IMR-90 (cell line): ENCODE measurements at regions not wholly inside any gene's neighbourhood (a gene's known extent, or its start where the extent isn't known, plus 50 kb on each side); places are given as distances from the start of the nearest gene placed in this dataset.

Experiments used
- ATAC-seq: fragments of 200-7000 bp; cut with Tn5 transposase; 2 replicates; pipeline ENCODE4 v1.9.1; 2020; ENCODE audit warnings: low read depth, mild to moderate bottlenecking, moderate library complexity
- BruUV-seq: library from RNA; stranded (reverse); fragments of 400-500 nt; replicated peaks from 2 replicates; lab custom pipeline; 2021; lab: Mats Ljungman, UMichigan
- CTCF ChIA-PET: fragments of 300-600 bp; formaldehyde crosslinking; extraction: SDS; loops from one replicate; lab custom pipeline; 2021; ENCODE audit warnings: antibody characterized with exemption; lab: Yijun Ruan, JAX
- POLR2A ChIA-PET: fragments of 300-600 bp; sonication (Branson Sonifier 250); formaldehyde crosslinking; loops from one replicate; lab custom pipeline; 2022; ENCODE audit warnings: antibody characterized with exemption; ENCODE audit not compliant: unreplicated experiment; lab: Charles Lee
- DNase-seq: peaks from one replicate; pipeline ENCODE4 v3.0.0; 2013
- H2AFZ ChIP-seq: replicated peaks from 2 replicates; pipeline ENCODE3; 2013; ENCODE audit warnings: low read length, mild to moderate bottlenecking; ENCODE audit not compliant: poor library complexity
- H2AK5ac ChIP-seq: 2 replicates; pipeline ENCODE4 v1.6.1; 2013; ENCODE audit warnings: low read depth, low read length, inconsistent platforms
- H2AK9ac ChIP-seq: replicated peaks from 2 replicates; pipeline ENCODE3; 2013; ENCODE audit warnings: mild to moderate bottlenecking, low read depth, low read length, moderate library complexity; ENCODE audit not compliant: poor library complexity
- H2BK120ac ChIP-seq: 2 replicates; pipeline ENCODE4 v1.6.1; 2013; ENCODE audit warnings: low read depth, low read length, inconsistent platforms
- H2BK15ac ChIP-seq: 3 replicates; pipeline ENCODE4 v1.6.1; 2013; ENCODE audit warnings: low read depth, low read length, inconsistent platforms
- H2BK20ac ChIP-seq: 2 replicates; pipeline ENCODE4 v1.6.1; 2013; ENCODE audit warnings: low read depth, mild to moderate bottlenecking, inconsistent platforms, low read length, moderate library complexity
- H2BK5ac ChIP-seq: 2 replicates; pipeline ENCODE4 v1.6.1; 2013; ENCODE audit warnings: mild to moderate bottlenecking, low read depth, low read length, inconsistent platforms; ENCODE audit not compliant: poor library complexity, severe bottlenecking
- H3K14ac ChIP-seq: replicated peaks from 2 replicates; pipeline ENCODE4 v1.6.1; 2013; ENCODE audit warnings: low read depth, low read length, inconsistent platforms
- H3K18ac ChIP-seq: 2 replicates; pipeline ENCODE4 v1.6.1; 2013; ENCODE audit warnings: low read depth, low read length, control low read depth
- H3K23ac ChIP-seq: 2 replicates; pipeline ENCODE4 v1.6.1; 2013; ENCODE audit warnings: low read depth, low read length, inconsistent platforms
- H3K27ac ChIP-seq: 2 replicates; pipeline ENCODE4 v1.5.1; 2013; ENCODE audit warnings: mild to moderate bottlenecking, control low read depth, low read length; ENCODE audit not compliant: insufficient read depth
- H3K27me3 ChIP-seq: 2 replicates; pipeline ENCODE4 v1.6.1; 2013; ENCODE audit warnings: low read length; ENCODE audit not compliant: control insufficient read depth, insufficient read depth
- H3K36me3 ChIP-seq: 2 replicates; pipeline ENCODE4 v1.6.1; 2013; ENCODE audit warnings: low read length, mixed read lengths; ENCODE audit not compliant: control insufficient read depth, insufficient read depth
- H3K4ac ChIP-seq: 2 replicates; pipeline ENCODE4 v1.6.1; 2013; ENCODE audit warnings: low read depth, low read length, inconsistent platforms
- H3K4me1 ChIP-seq: 2 replicates; pipeline ENCODE4 v1.6.1; 2013; ENCODE audit warnings: low read length, mixed read lengths; ENCODE audit not compliant: control insufficient read depth, insufficient read depth
- H3K4me2 ChIP-seq: 2 replicates; pipeline ENCODE4 v1.6.1; 2013; ENCODE audit warnings: low read depth, mild to moderate bottlenecking, control low read depth, low read length, moderate library complexity
- H3K4me3 ChIP-seq: 2 replicates; pipeline ENCODE4 v1.5.1; 2013; ENCODE audit warnings: low read depth, mild to moderate bottlenecking, control low read depth, low read length, moderate library complexity; ENCODE audit not compliant: insufficient read depth
- H3K56ac ChIP-seq: 2 replicates; pipeline ENCODE4 v1.6.1; 2013; ENCODE audit warnings: low read length, inconsistent platforms; ENCODE audit not compliant: insufficient read depth; ENCODE audit errors: extremely low read depth
- H3K79me1 ChIP-seq, 2 experiments: 2 replicates each; pipeline ENCODE4 v1.6.1; 2013; ENCODE audit warnings: low read length in 2 of 2, inconsistent platforms in 1 of 2, low read depth in 1 of 2
- H3K9ac ChIP-seq: 2 replicates; pipeline ENCODE4 v1.6.1; 2013; ENCODE audit warnings: low read depth, low read length, control low read depth
- H3K9me1 ChIP-seq: 2 replicates; pipeline ENCODE4 v1.6.1; 2013; ENCODE audit warnings: low read length, inconsistent platforms; ENCODE audit not compliant: insufficient read depth
- H3K9me3 ChIP-seq: 2 replicates; pipeline ENCODE4 v1.6.1; 2013; ENCODE audit warnings: low read length; ENCODE audit not compliant: control insufficient read depth, insufficient read depth
- H4K20me1 ChIP-seq: 2 replicates; pipeline ENCODE4 v1.6.1; 2013; ENCODE audit warnings: low read length, inconsistent platforms; ENCODE audit not compliant: insufficient read depth
- H4K5ac ChIP-seq: 2 replicates; pipeline ENCODE4 v1.6.1; 2013; ENCODE audit warnings: mild to moderate bottlenecking, low read depth, low read length, control low read depth
- H4K8ac ChIP-seq, 2 experiments: 2 replicates each; pipeline ENCODE4 v1.6.1; 2013; ENCODE audit warnings: low read depth in 2 of 2, low read length in 2 of 2, control low read depth in 1 of 2, inconsistent platforms in 1 of 2
- H4K91ac ChIP-seq: 2 replicates; pipeline ENCODE4 v1.6.1; 2013; ENCODE audit warnings: low read depth, low read length, inconsistent platforms; ENCODE audit not compliant: insufficient read depth
- MAFK ChIP-seq: IDR thresholded peaks from 2 replicates; pipeline ENCODE4 v1.6.1; 2012; ENCODE audit warnings: low read depth, low read length, improper control_type of control experiment
- RFX5 ChIP-seq: IDR thresholded peaks from 2 replicates; pipeline ENCODE4 v1.8.0; 2012; ENCODE audit warnings: low read depth, mild to moderate bottlenecking, low read length, moderate library complexity
- WGBS, 2 experiments: methylation state at CpG; one replicate each; pipeline versions ENCODE4 v1.1.5 to v1.1.7; 2013; ENCODE audit warnings: missing lambda C conversion rate in 2 of 2; ENCODE audit not compliant: insufficient read length in 1 of 2; ENCODE audit errors: extremely low coverage in 2 of 2; 5-methylcytosine and 5-hydroxymethylcytosine counted together
- dilution Hi-C: fragments of 300-500 bp; cut with HindIII; formaldehyde crosslinking; loops from one replicate; pipeline ENCODE4 v1.14.3; 2018; ENCODE audit warnings: low sequenced_read_pairs; ENCODE audit not compliant: unreplicated experiment
- in situ Hi-C: fragments of 300-500 bp; cut with MboI; formaldehyde crosslinking; loops from 3 replicates; pipeline ENCODE4 v1.14.3; 2019; ENCODE audit warnings: low sequenced_read_pairs, inconsistent platforms, mixed read lengths
- intact Hi-C: fragments of 100-400 bp; cut with micrococcal nuclease; formaldehyde crosslinking; loops from 2 replicates; pipeline ENCODE4 v1.10.0; 2022
- TF ChIP-seq, protein P1 (sequence below): conservative IDR thresholded peaks from 2 replicates; pipeline ENCODE4 v1.5.1; 2012; ENCODE audit warnings: mild to moderate bottlenecking, low read depth, low read length, improper control_type of control experiment

DNA sequence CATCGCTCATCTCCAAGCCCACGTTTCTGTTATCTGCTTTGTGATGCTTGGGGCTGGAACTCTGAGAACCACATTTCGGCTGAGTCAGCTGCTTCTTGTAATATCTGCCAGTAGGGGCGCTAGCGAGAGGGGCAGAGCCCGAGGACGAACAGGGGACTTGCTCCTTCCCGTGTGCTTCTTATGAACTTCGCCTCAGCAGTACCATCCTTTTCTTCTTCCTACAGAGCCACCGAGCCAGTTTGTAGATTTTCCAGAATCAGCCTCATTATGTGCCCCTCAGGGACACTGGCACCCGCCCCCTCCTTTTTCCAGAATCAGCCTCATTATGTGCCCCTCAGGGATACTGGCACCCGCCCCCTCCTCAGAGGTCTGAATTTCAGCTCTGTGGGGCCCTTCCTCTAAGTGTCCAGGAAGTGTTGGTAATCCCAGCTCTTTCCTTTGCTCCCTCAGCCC is 441.7 kb upstream of the RASGEF1B start:
- no peaks in the 10 kb centered on the region for H3K36me3 ChIP-seq
- H3K56ac ChIP-seq = no peak overlapping the region
- H3K4me3 ChIP-seq = no peak overlapping the region
- H2AK5ac ChIP-seq = no peak overlapping the region
- ChIA-PET CTCF (interaction anchor here (0.6 to 1.4 kb wide), 4 partner anchors 10 to 862 kb away, joined by 3 to 6 read pairs (median 3); no protein-coding TSS in a partner anchor), POLR2A (no interaction called here)
- no peak overlapping the region for H3K23ac ChIP-seq
- H3K9me1 ChIP-seq = no peaks in the 10 kb centered on the region
- no peak overlapping the region for H4K5ac ChIP-seq
- in situ Hi-C loops (no loop called here), intact Hi-C loops (no loop called here), dilution Hi-C loops (no loop called here)
- no peak overlapping the region for H4K8ac ChIP-seq
- ATAC-seq = peak; percentile 66
- WGBS, 2 experiments = 19% methylated on average over 7 of the region's 12 CpGs; no CpG with 5 or more reads in 1 of the 2 experiments
- H4K20me1 ChIP-seq = no peaks in the 10 kb centered on the region
- no TSS peak for BruUV-seq
- no peak overlapping the region for H3K4me2 ChIP-seq
- H3K79me1 ChIP-seq = no peaks in the 10 kb centered on the region
- no peak overlapping the region for H3K14ac ChIP-seq
- H2BK5ac ChIP-seq = no peak overlapping the region
- no peak overlapping the region for H3K27ac ChIP-seq
- no peak overlapping the region for H2BK20ac ChIP-seq
- TF ChIP-seq, protein P1, sequence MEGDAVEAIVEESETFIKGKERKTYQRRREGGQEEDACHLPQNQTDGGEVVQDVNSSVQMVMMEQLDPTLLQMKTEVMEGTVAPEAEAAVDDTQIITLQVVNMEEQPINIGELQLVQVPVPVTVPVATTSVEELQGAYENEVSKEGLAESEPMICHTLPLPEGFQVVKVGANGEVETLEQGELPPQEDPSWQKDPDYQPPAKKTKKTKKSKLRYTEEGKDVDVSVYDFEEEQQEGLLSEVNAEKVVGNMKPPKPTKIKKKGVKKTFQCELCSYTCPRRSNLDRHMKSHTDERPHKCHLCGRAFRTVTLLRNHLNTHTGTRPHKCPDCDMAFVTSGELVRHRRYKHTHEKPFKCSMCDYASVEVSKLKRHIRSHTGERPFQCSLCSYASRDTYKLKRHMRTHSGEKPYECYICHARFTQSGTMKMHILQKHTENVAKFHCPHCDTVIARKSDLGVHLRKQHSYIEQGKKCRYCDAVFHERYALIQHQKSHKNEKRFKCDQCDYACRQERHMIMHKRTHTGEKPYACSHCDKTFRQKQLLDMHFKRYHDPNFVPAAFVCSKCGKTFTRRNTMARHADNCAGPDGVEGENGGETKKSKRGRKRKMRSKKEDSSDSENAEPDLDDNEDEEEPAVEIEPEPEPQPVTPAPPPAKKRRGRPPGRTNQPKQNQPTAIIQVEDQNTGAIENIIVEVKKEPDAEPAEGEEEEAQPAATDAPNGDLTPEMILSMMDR = peak; percentile 52
- peak; percentile 95 for TF ChIP-seq MAFK
- no peak for TF ChIP-seq RFX5
- H2AK9ac ChIP-seq = no peak overlapping the region
- no peak overlapping the region for H3K18ac ChIP-seq
- peak; percentile 31 for DNase-seq
- H3K9ac ChIP-seq = no peak overlapping the region
- no peak overlapping the region for H4K91ac ChIP-seq
- no peaks in the 10 kb centered on the region for H3K27me3 ChIP-seq
- H2BK120ac ChIP-seq = no peak overlapping the region
- no peak overlapping the region for H2BK15ac ChIP-seq
- no peak overlapping the region for H3K4ac ChIP-seq
- no peaks in the 10 kb centered on the region for H3K4me1 ChIP-seq
- H2AFZ ChIP-seq = no peak overlapping the region
- no peaks in the 10 kb centered on the region for H3K9me3 ChIP-seq
